ENCODE measurements at regions not wholly inside any gene's neighbourhood (a gene's known extent, or its start where the extent isn't known, plus 50 kb on each side); places are given as distances from the start of the nearest gene placed in this dataset.
A peak's percentile ranks its signal among the peaks of the same experiment; 100 is the strongest.

DNA sequence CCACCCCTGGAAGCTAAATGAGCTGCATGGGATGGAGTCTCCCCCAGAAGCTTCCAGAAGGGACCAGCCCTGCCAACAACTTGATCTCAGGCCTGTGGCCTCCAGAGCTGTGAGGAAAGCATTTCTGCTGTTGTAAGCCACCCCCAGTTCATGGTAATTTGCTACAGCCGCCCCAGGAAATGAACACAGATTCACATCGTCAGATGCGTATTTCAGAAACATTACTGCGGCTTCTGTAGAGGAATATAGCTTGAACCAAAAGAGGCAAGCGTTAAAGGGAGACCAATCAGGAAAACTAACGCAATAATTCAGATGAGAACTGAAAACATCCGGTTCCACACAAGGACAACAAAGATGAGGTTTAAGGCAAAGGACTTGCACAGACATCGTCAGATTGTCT is 128.4 kb upstream of the TBL1X start:
- no peak for DNase-seq (ENCODE audit: low spot score)
- H3K4me3 Mint-ChIP-seq (ENCODE audit: unreplicated experiment): no peak overlapping the region
- H3K27ac Mint-ChIP-seq (ENCODE audit: unreplicated experiment): peak overlapping the region; percentile 64
- H3K27me3 Mint-ChIP-seq (ENCODE audit: unreplicated experiment): peaks cover 1% of the 10 kb centered on the region
- H3K4me1 Mint-ChIP-seq (ENCODE audit: unreplicated experiment): peaks cover 13% of the 10 kb centered on the region
- H3K36me3 Mint-ChIP-seq (ENCODE audit: low read depth, unreplicated experiment): no peaks in the 10 kb centered on the region
- H3K9me3 Mint-ChIP-seq (ENCODE audit: unreplicated experiment): no peaks in the 10 kb centered on the region
- no peak for TF ChIP-seq CTCF (IDR thresholded peaks at IDR 0.05; ENCODE audit: unreplicated experiment)

DNA sequence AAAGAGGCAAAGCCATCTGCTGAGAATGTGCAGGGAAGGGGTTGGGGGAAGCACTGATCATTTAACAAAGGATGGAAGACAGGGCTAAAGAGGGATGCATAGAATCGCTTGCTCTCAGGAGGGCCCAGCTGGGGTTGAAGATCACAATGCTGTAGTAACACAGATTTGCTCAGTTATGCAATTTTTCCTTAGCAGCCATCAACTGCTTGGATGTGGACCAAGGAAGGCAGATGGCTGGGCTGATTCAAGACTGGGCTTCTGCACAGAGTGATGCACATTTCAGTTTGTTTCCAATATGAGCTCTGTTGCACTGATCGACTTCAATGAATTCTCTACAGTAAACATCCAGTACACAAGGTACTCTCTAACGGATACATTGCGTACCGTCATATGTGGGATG is 127.8 kb upstream of the TBL1X start:
- Mint-ChIP-seq H3K27ac (ENCODE audit: unreplicated experiment) (no peak overlapping the region), H3K36me3 (ENCODE audit: low read depth, unreplicated experiment) (no peaks in the 10 kb centered on the region), H3K9me3 (ENCODE audit: unreplicated experiment) (no peaks in the 10 kb centered on the region), H3K27me3 (ENCODE audit: unreplicated experiment) (peaks cover 1% of the 10 kb centered on the region), H3K4me1 (ENCODE audit: unreplicated experiment) (peaks cover 13% of the 10 kb centered on the region), H3K4me3 (ENCODE audit: unreplicated experiment) (no peak overlapping the region)
- no peak for TF ChIP-seq CTCF (IDR thresholded peaks at IDR 0.05; ENCODE audit: unreplicated experiment)
- no peak for DNase-seq (ENCODE audit: low spot score)

DNA sequence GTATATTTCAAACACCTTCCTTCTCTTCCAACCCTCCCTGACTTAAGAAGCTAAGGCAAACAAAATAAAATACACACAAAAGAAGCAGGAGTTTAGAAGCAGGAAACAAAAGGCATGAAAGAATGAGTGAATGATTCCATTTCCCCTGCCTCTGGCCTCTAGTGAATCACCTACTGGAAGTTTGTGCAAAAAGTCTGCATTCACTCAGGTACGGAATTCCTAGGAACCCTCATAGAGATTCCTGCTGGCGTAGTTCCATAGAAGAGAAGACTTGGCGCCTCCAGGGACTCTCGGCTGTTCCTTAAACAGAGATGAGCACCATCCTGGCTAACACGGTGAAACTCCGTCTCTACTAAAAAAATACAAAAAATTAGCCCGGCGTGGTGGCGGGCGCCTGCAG is 125.9 kb upstream of the TBL1X start:
- Mint-ChIP-seq H3K9me3 (ENCODE audit: unreplicated experiment) (no peaks in the 10 kb centered on the region), H3K4me3 (ENCODE audit: unreplicated experiment) (no peak overlapping the region), H3K27me3 (ENCODE audit: unreplicated experiment) (peaks cover 1% of the 10 kb centered on the region), H3K4me1 (ENCODE audit: unreplicated experiment) (peaks cover 13% of the 10 kb centered on the region), H3K27ac (ENCODE audit: unreplicated experiment) (no peak overlapping the region), H3K36me3 (ENCODE audit: low read depth, unreplicated experiment) (no peaks in the 10 kb centered on the region)
- TF ChIP-seq CTCF (IDR thresholded peaks at IDR 0.05; ENCODE audit: unreplicated experiment): no peak
- no peak for DNase-seq (ENCODE audit: low spot score)

DNA sequence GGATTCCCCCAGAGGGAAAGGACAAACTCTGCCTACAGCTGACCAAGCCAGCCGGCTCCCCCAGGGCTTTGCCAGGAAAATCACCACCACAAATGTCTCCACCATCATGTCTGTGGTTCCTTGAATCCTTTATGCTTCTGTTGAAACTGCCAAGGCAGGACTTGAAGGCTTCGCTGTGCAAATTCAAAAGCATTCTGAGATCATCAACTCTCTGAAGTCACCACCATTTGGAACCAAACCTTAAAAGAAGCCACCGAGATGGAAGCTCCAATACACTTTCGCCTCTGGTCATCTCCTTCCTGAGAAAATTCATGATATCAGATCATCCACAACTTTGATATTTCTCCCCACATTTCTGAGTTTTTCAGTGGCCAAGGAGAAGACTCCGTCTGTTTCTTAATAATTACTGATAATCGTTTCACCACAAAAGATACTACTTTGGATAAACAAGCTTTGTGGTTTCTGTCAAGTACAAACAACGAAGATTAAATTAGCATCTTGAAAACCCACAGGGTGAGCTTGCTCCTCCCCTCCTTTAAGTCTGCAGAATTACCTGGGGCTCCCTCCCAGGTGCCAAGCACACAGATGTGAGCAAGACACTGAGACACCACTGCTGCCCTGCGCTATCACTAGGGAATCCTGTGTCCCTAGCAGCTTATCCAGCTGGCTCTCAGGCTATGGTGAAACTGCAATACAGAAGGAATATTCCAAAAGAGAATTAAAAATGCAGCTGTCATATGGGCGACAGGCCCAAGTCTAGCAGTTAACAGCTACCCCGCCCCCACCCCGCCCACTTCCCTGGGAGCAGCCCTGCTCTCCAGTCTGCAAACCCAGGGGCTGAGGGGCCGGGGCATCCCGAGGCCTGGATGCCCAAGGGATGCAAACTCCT is 125.0 kb upstream of the TBL1X start:
- peaks cover 1% of the 10 kb centered on the region for H3K27me3 Mint-ChIP-seq (ENCODE audit: unreplicated experiment)
- H3K4me3 Mint-ChIP-seq (ENCODE audit: unreplicated experiment): no peak overlapping the region
- no peak overlapping the region for H3K27ac Mint-ChIP-seq (ENCODE audit: unreplicated experiment)
- H3K4me1 Mint-ChIP-seq (ENCODE audit: unreplicated experiment): peaks cover 13% of the 10 kb centered on the region
- TF ChIP-seq CTCF (IDR thresholded peaks at IDR 0.05; ENCODE audit: unreplicated experiment): no peak
- no peak for DNase-seq (ENCODE audit: low spot score)
- no peaks in the 10 kb centered on the region for H3K9me3 Mint-ChIP-seq (ENCODE audit: unreplicated experiment)
- no peaks in the 10 kb centered on the region for H3K36me3 Mint-ChIP-seq (ENCODE audit: low read depth, unreplicated experiment)

DNA sequence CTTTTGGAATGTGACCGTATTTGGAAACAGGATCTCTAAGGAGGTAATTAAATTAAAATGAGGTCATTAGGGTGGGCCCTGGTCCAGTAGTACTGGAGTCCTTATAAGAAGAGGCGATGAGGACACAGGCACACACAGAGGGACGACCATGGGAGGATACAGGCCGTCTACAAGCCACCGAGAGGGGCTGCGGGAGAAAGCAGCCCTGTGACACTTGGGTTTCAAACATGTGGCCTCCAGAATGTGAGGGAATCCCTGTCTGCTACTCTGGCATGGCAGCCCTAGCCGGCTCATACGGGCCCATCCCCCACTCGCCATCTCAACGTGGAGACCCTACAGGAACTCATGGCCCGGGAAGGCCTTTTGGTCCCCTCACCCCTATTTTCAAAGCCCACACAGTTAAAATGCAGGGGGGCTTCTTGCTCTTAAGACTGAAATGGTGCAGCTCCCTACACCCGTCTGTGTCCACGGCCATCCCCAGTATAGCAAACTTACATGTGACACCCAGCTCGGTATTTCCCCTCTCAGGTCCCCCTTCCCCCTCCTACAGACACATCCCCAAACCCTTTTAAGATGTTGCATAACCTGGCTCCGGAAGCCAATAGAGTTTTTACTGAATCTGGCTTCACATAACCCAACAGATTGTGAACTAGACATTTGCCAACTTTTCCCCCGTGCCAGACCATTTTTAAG is 124.1 kb upstream of the TBL1X start:
- no peak overlapping the region for H3K4me3 Mint-ChIP-seq (ENCODE audit: unreplicated experiment)
- H3K27me3 Mint-ChIP-seq (ENCODE audit: unreplicated experiment): peaks cover 1% of the 10 kb centered on the region
- H3K36me3 Mint-ChIP-seq (ENCODE audit: low read depth, unreplicated experiment): no peaks in the 10 kb centered on the region
- DNase-seq (ENCODE audit: low spot score): no peak
- H3K27ac Mint-ChIP-seq (ENCODE audit: unreplicated experiment): no peak overlapping the region
- H3K4me1 Mint-ChIP-seq (ENCODE audit: unreplicated experiment): peaks cover 13% of the 10 kb centered on the region
- TF ChIP-seq CTCF (IDR thresholded peaks at IDR 0.05; ENCODE audit: unreplicated experiment): no peak
- no peaks in the 10 kb centered on the region for H3K9me3 Mint-ChIP-seq (ENCODE audit: unreplicated experiment)
